Right renal cortex interstitium (tissue), 3 donors: ENCODE measurements at regions not wholly inside any gene's neighbourhood (a gene's known extent, or its start where the extent isn't known, plus 50 kb on each side); places are given as distances from the start of the nearest gene placed in this dataset.
A peak's percentile ranks its signal among the peaks of the same experiment; 100 is the strongest.

ENCODE experiments used
- DNase-seq, 3 donors: peaks; one replicate each; pipeline ENCODE4 v3.0.0-alpha.2; 2013; ENCODE audit warnings: low read depth in 3 of 3, low spot score in 2 of 3

DNA sequence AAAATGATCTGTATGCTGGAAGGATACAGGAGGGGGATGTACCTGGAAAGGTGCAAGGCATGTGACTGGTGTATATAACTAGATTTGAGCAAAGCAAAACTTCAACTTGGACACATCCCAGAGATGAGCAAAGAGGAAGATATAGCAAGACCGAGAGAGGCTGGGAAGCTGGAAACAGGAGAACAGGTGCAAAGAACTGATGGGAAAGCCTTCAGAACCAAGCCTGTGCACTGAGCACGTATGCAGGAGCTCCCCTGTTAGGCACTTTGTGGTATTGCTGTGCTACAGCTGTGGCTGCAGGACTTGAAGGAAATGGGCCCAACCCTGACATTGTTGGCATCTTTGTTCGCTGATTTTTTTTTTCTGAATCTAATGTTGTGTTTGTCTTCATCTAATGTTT lies 120.7 kb upstream of the PWP1 start:
- no peak for DNase-seq

- DNase-seq = no peak
These were observed 120.0 kb upstream of the PWP1 start for GRCh38 chr12:107565551-107565950.

DNA sequence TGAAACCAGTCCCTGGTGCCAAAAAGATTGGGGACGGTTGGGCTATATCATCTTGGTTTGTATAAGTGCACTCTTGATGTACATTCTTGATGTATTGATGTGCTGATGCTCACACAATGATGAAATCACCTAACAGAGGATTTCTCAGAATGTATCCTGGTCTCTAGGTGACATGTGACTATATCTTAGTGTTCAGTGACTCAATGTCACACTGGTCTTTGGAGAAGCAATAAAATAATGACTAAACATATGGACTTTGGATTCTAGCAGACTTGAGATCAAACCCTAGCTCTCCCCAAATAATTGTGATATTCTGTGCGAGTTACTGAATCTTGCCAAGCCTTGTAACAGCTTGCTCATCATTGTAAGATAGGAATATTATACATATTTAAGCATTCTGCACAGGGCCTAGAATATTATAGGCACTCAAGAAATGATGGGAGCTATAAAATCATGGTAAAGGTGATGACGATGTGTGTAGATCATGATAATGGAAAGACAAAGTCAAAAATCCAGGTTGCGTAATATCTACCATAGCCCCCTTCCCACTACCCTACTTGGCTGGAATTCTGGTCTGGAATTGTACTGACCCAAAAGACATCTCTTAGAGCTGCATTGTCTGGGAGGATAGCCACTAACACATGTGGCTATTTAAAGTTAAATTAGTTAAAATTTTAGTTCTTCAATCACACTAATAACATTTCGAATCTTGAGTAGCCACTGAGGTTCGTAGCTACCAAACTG lies 117.6 kb upstream of the PWP1 start:
- no peak for DNase-seq

DNA sequence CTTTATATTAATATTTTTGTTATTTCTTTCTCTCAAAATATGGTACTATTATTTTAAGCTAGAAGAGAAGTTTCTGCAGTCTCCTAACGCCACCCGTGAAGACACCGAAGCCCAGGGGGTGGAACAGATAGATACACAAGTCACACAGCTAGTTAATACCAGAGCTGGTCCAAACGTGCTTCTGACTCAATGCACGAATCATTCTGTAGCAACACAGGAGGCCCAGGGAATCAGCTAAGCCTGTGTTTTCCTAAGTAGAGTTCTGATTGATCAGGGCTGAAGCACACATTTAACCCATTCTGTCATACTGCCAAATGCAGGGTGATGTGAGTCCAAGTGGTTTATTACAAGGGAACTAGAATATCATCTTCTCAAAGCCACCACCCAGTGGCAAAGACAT lies 116.9 kb upstream of the PWP1 start:
- no peak for DNase-seq

DNA sequence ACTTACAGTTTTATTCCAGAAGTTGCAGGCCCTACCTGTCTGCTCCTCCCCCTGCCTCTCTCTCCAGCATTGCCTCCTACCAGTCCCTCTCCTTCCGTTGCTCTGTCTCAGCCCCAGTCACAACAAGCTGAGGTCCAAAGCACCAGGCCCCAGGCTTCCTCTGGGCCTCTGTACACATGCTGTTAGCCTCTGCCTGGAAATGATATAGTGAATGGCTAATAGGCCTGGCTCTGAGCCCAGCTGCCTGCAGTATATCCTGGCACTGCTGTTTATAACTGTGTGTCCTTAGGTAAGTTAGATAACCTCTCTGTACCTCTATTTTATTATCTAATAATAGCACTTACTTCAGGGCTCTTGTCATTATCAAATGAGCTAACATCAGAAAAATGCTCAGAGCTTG lies 114.9 kb upstream of the PWP1 start:
- DNase-seq = no peak

DNA sequence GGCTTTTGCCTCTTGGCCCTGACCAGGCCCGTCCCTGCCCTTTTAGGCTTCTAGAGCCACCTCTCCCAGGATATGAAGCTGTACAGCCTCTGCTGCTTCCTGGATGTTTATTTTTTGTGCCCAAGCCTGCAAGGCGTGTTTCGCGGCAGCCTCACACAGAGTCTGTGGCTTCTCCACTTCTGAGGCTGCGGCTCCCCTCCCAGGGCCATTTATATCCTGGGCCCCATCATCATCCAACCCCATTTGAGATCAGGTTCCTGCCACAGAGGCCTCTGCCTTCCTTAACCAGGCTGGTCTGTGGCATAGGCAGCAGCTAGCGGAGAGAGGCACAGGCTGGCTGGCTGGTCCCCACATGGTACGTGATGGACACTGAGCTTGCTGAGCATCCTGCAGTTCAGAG lies 114.1 kb upstream of the PWP1 start:
- DNase-seq = no peak

DNA sequence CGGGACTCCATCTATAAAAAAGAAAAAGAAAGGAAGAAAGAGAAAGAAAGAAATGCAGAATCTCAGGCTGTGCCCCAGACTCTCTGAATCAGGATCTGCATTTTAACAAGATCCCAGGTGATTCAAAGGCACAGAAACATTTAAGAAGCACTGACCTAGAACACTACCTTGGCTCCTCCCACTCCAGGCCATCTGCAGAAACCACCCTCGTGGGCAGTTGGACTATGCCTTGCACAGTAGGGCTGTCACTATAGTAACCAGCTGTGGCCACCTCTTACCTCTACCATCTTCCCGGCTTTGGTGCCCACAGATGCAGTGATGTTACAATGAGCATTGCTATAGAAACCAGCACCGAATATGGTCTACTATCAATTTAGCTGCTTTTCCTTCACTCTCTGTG lies 110.9 kb upstream of the PWP1 start:
- no peak for DNase-seq

DNA sequence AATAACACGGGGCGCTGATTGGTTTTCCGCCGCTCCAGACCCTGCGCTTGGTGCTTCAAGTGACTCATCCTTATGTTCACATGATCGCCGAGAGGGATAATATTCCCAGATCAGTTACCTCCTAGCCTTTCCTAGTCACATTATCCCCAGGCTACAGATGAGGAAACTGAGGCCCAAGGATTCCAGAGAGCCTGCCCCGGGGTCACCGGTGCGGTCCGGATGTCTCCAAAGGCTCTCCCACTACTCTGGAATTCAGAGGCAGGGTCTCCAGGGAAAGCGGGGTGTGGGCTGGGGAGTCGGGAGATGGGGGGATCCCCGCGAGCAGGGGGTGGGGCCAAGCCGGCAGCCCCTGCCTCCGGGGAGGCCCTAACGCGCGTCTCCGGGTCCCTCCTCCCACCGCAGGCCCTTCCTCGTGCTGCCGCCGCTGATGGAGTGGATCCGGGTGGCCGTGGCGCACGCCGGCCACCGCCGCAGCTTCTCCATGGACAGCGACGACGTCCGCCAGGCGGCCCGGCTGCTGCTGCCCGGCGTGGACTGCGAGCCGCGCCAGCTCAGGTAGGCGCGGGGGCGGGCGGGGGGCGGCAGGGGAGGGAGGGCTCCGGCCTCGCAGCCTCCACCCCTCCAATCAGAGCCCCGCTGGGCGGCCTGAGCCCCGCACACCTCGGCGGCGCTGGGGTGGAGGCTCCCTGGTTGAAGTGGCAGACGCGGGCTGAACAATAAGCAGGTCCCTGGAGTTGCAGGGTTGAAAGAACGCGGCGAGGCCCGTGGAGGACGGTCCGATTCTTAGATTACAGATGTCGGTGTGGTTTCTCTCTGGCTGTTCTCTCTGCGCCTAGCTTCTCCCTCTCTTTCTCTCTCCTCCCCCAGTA lies 104.6 kb upstream of the PWP1 start:
- DNase-seq = peak in 2 of 3 donors; percentile 13 to 15

- DNase-seq = no peak
These were observed 104.0 kb upstream of the PWP1 start for GRCh38 chr12:107581619-107582015.

DNA sequence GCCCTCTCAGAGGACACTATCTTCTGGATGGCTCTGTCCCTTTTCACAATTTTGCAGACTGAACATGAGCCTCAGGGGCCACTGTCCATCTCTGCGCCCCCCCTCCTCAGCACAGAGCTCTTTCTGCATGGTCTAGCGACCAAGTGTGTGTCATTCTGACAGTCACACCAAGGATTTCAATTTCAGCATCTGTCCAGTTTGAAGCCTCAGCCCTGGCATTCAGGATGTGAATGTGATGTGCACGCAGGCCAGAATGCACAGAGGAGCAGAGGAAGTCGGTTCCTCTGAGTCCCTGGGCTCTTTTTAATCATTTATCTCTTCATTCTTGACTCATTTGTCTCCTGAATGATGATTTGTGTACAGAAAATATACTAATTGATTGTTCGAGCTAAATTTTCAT lies 102.0 kb upstream of the PWP1 start:
- DNase-seq = no peak

- DNase-seq = no peak
These were observed 101.0 kb upstream of the PWP1 start for GRCh38 chr12:107584563-107584962.

- no peak for DNase-seq
These were observed 99.2 kb upstream of the PWP1 start for GRCh38 chr12:107586256-107586970.

DNA sequence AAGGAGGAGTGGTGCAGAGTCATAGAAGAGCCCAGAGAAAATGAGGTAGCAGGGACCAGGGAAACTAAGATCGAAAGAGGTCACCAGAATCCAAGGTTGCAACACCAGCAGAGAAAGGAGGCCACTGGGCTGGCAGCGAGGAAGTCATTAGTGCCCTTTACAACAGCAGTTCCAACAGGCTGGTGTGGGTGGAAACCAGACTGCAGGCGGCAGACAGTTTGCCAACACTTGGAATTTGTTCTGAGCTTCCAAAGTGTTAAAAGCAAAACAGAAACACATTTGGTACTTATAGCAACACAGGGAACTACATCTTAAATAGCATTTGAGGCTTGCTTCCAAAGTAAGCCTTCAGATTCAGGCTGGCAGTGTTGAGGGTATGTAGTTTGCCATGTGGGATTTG lies 95.2 kb upstream of the PWP1 start:
- DNase-seq = no peak

DNA sequence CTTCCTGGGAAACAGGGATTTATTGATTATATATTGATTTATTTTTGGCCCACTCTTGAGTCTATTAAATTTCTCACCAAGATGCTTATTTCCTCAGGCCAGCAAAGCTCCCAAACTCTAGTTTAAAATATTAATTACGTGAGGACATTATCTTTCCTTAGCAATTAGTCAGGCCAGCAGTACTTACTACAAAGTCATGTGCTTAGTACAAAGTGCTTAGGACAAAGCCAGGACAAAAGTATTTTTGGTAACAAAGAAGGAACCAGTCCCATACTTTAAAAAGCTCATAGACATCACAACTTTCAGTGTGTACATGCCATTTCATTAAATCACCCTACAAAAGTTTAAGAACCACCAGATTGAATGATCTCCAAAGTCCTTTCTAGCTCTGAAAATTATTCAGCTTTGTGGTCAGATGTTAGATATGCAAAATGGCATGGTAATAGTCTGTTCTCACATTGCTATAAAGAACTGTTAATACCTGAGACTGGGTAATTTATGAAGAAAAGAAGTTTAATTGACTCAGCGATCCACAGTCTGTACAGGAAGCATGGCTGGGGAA lies 94.7 kb upstream of the PWP1 start:
- no peak for DNase-seq

- no peak for DNase-seq
These were observed 91.8 kb upstream of the PWP1 start for GRCh38 chr12:107593713-107594381.

DNA sequence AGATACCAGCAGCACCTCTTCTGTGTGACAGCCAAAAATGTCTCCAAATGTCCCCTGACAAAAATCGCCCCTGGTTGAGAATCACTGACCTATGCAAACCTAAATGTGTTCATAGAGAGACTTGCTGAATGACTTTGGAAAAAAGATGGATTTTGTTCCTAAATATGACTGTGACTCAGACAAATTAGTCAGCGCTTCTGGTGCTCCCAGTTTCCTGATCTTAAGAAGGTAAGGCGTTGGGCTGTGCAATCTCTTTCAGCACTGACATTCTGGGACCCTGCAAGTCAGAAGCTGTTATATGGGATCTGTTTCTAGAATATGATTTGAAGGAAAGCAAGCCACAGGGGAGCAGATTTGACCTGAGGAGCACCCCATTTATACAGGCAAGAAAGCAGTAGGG lies 90.6 kb upstream of the PWP1 start:
- DNase-seq = no peak

GRCh38 chr12:107597695-107598410 lies 87.7 kb upstream of the PWP1 start:
- DNase-seq = no peak

DNA sequence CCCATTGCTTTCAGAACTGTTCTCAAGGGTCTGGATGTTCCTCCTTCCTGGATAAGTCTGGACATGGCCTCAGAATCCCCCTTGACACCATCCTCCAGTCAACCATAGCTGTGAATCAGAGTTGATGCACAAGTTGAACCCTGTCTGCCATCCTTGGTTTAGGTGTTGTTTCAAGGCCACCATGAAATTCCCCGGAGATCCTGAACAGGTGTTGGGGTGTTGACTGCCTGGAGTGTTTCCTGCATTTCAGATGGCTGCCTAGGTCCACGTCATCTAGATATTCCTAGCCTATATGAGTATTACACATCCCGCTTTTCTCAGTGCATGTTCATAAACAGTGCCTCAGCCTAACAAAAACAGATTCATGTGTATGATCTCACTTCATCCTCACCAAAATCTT lies 86.7 kb upstream of the PWP1 start:
- no peak for DNase-seq

- no peak for DNase-seq
These were observed 84.9 kb upstream of the PWP1 start for GRCh38 chr12:107600581-107601144.

GRCh38 chr12:107602446-107602845 lies 83.2 kb upstream of the PWP1 start:
- DNase-seq = no peak
